Nephron (organoid): ENCODE measurements at regions not wholly inside any gene's neighbourhood (a gene's known extent, or its start where the extent isn't known, plus 50 kb on each side); places are given as distances from the start of the nearest gene placed in this dataset.

Experiments
- H3K27ac Mint-ChIP-seq, 3 experiments: 2 replicates each; pipeline ENCODE4 v1.8.0; 2020; ENCODE audit warnings: mixed read lengths in 3 of 3, mild to moderate bottlenecking in 2 of 3, moderate library complexity in 1 of 3
- H3K27me3 Mint-ChIP-seq: 2 replicates; pipeline ENCODE4 v1.8.0; 2021; ENCODE audit warnings: low read depth, mild to moderate bottlenecking, moderate library complexity, mixed read lengths
- H3K36me3 Mint-ChIP-seq: 2 replicates; pipeline ENCODE4 v1.8.0; 2020; ENCODE audit warnings: low read depth, mixed read lengths
- H3K4me1 Mint-ChIP-seq: 2 replicates; pipeline ENCODE4 v1.8.0; 2020; ENCODE audit warnings: mixed read lengths
- H3K4me3 Mint-ChIP-seq, 3 experiments: 2 replicates each; pipeline ENCODE4 v1.8.0; 2020; ENCODE audit warnings: mild to moderate bottlenecking in 3 of 3, mixed read lengths in 3 of 3, moderate library complexity in 2 of 3
- H3K9me3 Mint-ChIP-seq: 2 replicates; pipeline ENCODE4 v1.8.0; 2020; ENCODE audit warnings: mixed read lengths
- CTCF ChIP-seq, 3 experiments: fragments of 200-600 bp; sonication (generic); IDR thresholded peaks; one replicate each; pipeline ENCODE4 v1.5.0; 2021; ENCODE audit warnings: antibody characterized with exemption in 3 of 3; ENCODE audit not compliant: unreplicated experiment in 3 of 3

DNA sequence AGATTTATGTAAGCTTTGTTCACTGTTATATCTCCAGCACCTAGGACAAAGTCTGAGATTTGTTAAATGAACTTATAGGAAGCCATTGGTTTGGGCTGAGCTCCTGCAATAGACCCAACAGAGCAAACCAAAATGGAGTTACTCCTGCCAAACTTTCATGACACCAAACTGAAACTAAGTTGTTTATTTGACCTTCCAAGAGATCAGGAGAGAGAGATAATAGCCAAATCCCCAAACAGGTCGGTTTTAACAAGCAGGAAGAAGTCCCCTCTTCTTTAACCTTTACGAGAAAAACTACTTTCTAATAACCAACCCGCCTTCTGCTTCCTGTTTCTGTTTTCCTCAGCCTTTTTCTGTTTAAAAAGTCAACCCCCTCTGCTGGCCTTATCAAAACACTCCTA, 54.9 kb upstream of the ATP12A start:
- peak overlapping the region; percentile 70 to 83 (median 75) for H3K27ac Mint-ChIP-seq

DNA sequence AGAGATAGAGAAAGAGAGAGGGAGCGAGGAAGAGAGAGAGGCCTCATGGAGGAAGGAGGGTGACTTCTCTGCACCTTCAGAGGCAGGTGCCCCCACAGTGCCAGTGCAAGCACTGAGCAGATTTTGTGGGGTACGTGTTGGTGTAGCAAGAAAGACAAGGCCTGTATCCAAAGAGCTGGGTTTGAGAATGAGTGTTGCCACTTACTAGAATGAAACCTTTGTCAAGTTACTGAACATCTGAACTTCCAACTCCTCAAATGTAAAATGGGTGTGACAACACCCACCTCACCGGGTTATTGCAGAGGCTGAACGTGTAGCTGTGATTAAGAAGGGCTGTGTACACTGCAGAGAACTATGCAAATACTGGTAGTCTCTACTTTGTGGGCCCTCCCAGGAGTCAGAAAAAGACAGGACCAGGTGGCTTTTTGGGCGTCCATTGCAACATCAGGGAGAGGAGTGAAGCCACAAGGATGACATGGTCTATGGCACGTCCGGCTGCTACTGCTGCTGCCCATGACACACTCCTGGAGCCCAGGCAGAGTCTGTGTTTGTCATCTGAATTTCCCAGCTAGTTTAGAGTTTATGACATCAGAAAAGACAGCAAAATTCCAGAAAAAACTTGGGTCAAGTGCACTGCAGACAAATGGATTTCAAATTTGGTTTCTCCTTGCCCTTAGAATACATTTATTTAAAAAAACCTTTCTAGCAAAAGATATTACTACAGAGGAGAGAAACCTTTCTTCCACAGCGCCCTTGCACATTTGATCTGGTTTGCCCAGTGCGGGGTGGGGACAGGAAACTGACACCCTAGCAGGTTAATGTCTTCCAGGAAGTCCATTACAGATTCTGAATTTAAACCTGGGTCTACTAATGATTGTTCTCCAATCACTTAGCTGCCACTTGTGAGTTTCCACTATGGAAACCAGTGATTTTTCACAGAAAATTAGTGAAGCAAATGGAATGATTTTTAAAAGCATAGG, 54.0 kb upstream of the ATP12A start:
- H3K27me3 Mint-ChIP-seq = peaks cover 4% of the 10 kb centered on the region
- no peak for TF ChIP-seq CTCF (IDR thresholded peaks at IDR 0.05; ENCODE audit: unreplicated experiment in 3 of 3)
- H3K4me1 Mint-ChIP-seq = peaks cover 26% of the 10 kb centered on the region
- no peaks in the 10 kb centered on the region for H3K9me3 Mint-ChIP-seq
- H3K27ac Mint-ChIP-seq = peak overlapping the region; percentile 70 to 83 (median 75)
- no peaks in the 10 kb centered on the region for H3K36me3 Mint-ChIP-seq
- no peak overlapping the region for H3K4me3 Mint-ChIP-seq

More for the DNA sequence above, 54.9 kb upstream of the ATP12A start:
- Mint-ChIP-seq H3K4me1 (peaks cover 22% of the 10 kb centered on the region), H3K9me3 (no peaks in the 10 kb centered on the region), H3K27me3 (peaks cover 4% of the 10 kb centered on the region), H3K36me3 (no peaks in the 10 kb centered on the region), H3K4me3 (no peak overlapping the region)
- TF ChIP-seq CTCF (IDR thresholded peaks at IDR 0.05; ENCODE audit: unreplicated experiment in 3 of 3) = peak in 1 of 3 experiments; percentile 6

DNA sequence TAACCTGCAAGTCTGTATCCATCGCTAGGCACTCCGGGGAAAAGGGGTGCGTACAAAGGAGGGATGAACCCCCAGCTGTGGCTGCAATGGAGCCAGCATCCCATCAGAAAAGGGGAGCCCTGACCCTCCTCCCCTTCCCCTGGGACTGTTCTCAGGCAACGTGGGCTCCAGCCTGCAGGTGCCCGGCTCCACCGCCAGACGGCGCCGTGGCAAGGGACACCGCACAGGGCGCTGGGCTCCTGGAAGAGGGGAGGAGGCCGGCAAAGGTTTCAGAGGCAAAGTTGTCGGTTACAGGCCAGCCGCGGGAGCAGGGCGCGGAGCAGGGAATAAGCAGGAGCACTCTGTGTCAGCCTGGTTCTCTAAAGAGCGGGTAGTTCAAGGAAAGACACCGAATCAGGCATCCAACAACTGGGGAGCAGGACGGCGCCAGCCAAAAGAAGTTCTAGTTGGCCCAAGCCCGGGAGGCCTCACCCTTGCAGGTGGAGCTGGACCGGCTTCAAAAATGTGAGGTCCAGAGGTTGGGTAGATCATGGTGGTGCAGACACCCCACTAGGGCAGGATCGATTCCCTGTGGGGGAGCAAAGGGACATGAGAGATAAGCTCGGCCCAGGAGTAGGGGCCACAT, 53.0 kb upstream of the ATP12A start:
- Mint-ChIP-seq H3K27ac (peak overlapping the region; percentile 62 to 76 (median 68)), H3K36me3 (no peaks in the 10 kb centered on the region), H3K4me3 (no peak overlapping the region), H3K4me1 (peaks cover 26% of the 10 kb centered on the region), H3K27me3 (peaks cover 4% of the 10 kb centered on the region), H3K9me3 (no peaks in the 10 kb centered on the region)
- TF ChIP-seq CTCF (IDR thresholded peaks at IDR 0.05; ENCODE audit: unreplicated experiment in 3 of 3) = peak; percentile 62 to 80 (median 76)

- TF ChIP-seq CTCF (IDR thresholded peaks at IDR 0.05; ENCODE audit: unreplicated experiment in 3 of 3) = no peak
- Mint-ChIP-seq H3K27ac (no peak overlapping the region), H3K36me3 (no peaks in the 10 kb centered on the region), H3K27me3 (peaks cover 4% of the 10 kb centered on the region), H3K4me1 (peaks cover 26% of the 10 kb centered on the region), H3K9me3 (no peaks in the 10 kb centered on the region), H3K4me3 (no peak overlapping the region)
Measured at GRCh38 chr13:24627946-24628345, 52.3 kb upstream of the ATP12A start.

DNA sequence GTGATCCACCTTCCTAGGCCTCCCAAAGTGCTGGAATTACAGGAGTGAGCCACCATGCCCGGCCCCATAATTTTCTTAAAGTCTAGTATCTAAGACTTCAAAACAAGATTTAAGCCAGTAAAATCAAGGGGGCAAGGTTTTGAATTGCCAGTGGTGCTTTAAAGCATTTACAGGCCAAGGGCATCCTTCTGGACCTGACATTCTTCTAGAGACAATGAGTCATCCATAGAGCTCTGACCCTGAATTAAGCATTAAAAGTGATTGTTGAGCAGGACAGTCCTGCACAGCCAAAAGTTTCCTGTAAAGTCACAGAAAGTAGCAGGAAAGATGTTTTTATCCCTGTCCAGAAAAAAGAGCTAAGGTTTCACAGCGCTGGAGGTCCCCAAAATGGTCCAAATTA, 50.9 kb upstream of the ATP12A start:
- no peak for TF ChIP-seq CTCF (IDR thresholded peaks at IDR 0.05; ENCODE audit: unreplicated experiment in 3 of 3)
- H3K9me3 Mint-ChIP-seq = no peaks in the 10 kb centered on the region
- peaks cover 25% of the 10 kb centered on the region for H3K4me1 Mint-ChIP-seq
- H3K4me3 Mint-ChIP-seq = no peak overlapping the region
- H3K36me3 Mint-ChIP-seq = no peaks in the 10 kb centered on the region
- no peak overlapping the region for H3K27ac Mint-ChIP-seq
- H3K27me3 Mint-ChIP-seq = peaks cover 4% of the 10 kb centered on the region
